HUDEP-2 (cell line): ENCODE measurements at regions not wholly inside any gene's neighbourhood (a gene's known extent, or its start where the extent isn't known, plus 50 kb on each side); places are given as distances from the start of the nearest gene placed in this dataset.

ENCODE experiments used
- DNase-seq, 76 experiments: peaks; one replicate each; lab custom pipeline; 2025; ENCODE audit not compliant: unreplicated experiment in 76 of 76; lab: John Stamatoyannopoulos, UW

DNA sequence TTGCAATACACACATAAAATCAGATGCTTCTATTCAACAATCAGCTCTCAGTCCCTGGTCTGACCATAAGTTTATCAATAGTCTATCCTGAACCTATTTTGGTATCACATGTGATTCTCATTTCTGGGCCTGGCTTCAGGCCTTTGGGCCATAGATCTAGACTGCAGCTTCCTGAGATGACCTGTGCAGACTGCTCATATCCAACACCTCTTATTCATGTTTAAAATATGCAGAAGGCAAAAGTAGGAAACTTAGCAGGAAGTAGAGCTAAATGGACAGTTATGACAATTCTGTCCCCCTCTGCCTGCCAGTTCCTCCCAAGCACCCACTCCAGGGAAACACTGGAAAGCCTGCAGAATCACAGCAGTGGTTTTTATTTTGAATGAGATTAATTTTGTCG is 53.3 kb downstream of the C7orf25 start:
- DNase-seq = no peak

DNA sequence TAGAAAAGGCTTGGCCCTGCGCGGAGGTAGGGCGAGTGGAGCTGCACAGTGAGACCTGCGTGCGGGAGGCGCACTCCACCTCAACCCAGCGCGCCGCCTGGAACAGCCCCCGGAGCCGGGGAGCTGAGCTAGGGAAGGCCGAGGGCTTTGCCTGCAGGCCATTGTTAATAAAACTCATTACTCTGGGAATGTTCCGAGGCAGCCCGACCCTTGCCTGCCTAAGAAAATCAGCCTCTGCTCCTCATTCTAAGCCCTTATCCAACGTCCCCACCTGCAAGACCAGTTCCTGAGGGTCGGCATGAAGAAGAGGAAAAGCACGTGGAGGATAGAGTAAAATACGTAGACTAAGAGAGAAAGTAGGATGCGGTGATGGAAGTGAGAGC is 55.3 kb downstream of the C7orf25 start:
- no peak for DNase-seq

DNA sequence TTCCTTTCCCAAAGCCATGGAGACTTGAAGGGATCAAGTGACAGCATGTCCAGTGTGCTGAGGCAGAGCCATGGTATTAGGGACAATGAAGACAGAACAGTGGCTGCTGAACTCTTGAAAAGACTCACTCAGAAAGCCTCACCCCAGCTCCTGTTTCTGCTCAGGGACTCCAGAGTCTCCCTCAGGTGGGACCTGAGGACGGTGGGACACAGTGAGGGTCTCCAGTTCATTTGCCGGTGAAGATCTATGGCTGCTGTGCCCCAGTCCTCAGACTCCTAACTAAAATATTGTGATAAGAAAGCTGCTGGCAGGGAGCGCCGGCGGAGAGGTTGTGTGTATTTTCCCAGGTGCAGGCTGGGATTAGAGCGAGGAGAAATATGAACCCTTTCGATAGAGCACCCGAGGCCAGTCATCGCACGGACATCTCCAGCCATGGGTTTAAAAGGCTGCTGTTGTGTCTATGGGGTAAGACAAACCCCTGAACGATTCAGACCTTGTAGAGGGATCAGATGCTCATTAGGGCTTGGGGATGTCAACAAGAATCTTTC is 57.2 kb downstream of the C7orf25 start:
- no peak for DNase-seq

DNA sequence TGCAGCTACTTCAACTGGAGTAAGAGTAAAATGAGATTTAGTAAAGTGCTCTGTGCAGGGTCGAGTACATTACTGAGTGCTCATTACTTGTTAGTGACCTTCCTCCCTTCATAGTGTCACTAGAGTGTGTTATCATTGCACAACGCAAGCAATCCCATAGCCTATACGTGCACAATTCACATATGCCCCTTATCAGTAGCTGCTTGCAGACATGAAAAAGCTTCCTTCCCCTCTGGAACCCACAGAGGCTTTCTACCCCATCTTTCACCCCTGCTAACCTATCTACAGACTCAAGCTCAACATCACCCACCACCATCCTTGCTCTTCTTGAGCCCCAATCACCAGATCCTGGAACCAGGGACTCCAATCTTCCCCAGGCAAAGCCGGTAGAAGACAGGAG is 59.3 kb downstream of the C7orf25 start:
- no peak for DNase-seq

DNA sequence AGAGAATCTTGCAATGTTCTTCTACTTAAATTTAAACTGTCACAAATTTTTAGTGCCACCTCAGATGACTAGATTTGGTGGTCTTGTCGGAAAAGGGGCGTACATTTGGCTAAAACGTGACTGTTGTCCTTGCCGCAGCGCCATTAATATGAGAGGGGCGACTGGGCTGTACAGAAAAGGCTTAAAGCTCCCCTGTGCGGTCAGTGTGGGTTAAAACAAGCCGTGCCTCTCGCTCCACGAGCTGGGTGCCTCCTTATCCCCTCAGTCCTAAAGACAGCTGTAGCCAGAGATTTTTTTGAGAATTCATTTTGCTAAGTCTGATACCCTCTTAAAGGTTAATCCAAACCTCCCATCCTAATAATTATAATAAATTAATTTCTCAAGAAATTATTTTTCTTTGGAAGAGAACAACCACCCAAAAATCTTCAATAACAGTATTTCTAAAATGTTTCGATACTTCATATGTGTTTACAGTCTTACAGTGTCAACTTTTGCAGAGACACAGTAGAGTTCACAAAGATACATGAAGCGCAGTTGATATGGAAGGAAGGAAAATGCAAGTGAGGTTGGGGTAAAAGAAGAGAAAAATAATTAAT is 68.6 kb downstream of the C7orf25 start:
- DNase-seq = peak in 27 of 76 experiments; percentile 1 to 44 (median 8)

DNA sequence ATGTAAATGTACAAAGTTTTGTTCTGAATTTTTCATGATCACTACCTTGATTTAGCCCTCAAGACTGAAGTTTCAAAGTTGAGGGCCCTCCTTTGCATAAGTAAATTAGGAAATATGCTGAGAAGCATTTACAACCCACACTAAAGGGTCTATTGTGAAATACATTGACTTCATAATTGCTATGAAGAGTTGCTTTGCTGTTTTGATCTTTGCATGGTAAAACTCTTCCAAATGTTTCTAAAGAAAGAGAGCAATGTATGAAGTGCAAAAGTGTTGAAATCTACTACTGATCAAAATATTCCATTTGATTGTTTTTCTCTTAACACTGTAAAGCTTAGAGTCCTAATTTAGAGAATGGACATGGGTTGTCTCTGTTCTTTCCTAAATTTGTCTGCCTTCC is 77.2 kb downstream of the C7orf25 start:
- no peak for DNase-seq

DNA sequence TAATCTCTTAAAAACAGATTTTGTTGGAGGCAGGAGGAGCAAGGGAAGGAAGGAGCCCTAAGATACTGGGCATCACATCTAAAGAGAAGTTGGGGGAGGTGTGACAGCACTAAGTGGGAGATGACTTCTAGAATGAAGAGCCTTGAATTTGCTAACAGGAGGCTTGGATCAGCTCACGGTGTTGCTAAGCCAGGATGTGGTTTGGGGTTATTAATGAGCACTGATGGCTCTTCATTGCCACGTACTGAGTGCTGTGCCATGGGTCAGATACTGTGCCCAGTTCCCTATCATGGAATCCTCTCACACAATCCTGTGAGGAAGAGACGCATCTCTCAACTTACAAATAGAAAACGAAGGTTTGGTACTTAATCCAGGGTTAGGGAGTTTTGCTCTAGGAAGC is 78.5 kb downstream of the C7orf25 start:
- no peak for DNase-seq

DNA sequence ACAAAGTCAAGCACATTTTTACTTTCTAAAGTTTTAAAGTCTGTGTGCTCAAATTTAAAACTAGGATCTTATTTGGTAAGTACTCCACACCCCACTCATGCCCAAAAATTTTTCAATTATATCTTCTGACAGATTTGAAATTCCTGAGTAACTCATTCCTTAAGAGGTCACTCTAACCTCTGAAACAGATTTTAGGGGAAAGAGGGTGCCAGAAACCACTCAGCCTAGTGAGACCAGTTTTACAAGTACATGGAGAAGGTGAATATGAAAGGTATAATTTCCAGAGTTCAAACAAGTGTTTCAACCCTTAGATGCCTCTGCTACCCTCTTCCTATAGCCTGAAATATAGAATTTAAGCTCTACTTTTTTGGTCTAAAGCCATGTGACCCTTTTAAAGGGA is 79.2 kb downstream of the C7orf25 start:
- DNase-seq = no peak

DNA sequence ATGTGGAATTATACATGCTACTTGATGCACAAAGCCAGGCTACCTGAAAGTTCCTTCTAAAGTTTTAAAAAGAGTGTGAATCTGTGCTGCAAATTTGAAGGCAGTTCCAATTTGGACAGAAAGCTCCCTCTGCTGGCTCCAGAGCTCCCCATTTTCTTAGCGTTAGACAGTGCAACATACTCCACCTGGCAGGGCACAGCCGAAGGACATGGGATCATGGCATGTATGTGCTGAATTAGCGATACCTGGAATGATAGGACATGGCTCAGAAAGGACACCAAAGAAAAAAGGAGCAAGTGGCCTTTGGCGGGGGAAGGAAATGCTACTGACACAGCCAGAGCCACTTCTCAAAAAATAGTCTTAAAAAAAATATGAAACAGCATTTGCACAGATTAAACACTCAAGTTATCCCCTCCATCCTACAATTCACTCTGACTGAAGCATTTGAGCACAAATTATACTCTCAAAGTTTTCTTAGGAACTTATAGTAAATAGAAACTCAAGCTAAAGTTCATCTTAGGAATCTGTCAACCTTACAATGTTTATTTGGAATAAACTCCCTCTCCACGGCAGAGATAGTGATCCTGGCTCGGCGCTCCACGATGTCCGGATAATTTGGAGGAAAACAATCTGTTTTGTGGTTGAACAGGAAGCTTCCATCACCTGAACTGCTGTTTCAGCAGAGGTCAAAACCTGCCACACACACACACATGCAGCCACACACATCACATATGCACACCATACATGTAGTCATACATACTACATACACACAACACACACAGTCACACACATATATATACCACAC is 80.0 kb downstream of the C7orf25 start:
- peak in 2 of 76 experiments; percentile 1 for DNase-seq

DNA sequence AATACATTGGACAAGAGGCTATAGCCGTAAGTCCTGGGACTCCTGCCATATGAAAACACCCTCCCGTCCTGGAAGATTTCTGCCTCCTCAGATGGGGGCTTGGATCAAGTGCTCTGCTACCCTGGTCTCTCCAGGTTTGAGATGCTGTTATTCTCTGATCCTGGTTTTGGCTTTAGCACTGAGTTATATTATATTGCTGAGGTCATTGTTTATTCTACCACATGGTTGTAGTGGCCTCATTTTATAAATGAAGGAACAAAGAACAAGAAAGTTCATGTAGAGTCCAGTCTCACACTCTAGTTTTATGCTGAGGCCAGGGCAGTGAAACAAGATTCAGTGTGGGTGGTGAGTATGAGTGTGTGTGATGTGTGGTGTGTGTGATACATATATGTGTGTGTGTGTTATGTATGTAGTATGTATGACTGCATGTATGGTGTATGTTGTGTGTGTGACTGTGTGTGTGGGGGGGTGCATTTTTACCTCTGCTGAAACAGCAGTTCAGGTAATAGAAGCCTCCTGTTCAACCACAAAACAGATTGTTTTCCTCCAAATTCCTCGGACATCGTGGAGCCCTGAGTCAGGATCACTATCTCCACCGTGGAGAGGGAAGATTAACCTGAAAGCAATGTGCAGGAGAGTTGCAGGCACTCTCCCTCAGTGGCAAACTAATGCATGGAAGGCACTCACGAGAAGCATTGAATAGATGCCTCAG is 80.7 kb downstream of the C7orf25 start:
- no peak for DNase-seq

DNA sequence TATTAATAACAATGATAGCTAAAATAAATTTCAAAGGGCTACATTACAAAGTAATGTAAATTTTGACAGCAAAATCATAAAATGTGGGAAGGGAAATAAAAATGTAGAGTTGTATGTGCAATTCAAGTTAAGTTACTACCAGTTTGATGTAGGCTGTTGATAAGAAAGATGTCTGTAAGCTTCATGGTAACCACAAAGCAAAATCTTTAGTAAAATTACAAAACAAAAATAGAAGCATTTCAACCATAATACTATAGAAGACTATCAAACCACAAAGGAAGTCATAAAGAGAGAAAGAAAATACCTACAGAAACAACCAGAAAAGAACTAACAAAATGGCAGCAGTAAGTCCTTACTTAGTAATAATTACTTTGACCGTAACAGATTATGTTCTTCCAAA is 99.1 kb downstream of the C7orf25 start:
- DNase-seq = no peak

DNA sequence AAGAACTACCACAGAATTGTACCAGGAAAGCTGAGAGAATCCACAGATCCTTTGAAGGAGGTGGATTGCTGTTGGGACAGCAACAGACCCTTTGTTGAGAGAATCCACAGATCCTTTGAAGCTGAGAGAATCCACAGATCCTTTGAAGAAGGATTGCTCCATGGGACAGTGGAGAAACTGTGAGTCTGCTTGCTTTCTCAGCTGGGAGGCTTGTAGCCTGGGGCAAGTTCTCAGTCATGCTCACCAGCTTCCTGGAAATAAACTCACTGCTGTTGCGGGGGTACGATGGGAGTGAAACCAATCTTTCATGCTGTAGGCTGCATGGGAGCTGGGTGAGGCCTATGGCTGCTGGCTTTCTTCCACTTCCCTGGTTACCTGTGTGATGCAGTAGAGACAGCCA is 106.3 kb downstream of the C7orf25 start:
- no peak for DNase-seq

DNA sequence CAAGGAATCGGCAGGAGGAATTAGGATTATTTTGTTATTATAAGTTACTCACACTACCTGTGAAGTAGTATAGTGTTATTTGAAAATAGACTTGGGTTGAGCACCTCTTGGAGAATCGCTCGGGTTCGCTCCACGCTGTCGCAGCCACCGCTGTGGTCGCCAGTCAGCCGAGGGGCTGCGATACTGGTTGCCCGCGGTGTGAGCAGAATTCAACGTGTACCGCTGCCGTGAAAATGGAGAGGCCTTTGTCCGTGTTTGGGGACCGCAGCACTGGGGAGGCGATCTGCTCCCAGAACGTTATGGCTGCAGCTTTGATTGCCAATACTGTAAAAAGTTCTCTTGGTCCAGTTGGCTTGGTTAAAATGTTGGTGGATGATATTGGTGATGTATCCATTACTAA is 117.2 kb downstream of the C7orf25 start:
- DNase-seq = no peak

DNA sequence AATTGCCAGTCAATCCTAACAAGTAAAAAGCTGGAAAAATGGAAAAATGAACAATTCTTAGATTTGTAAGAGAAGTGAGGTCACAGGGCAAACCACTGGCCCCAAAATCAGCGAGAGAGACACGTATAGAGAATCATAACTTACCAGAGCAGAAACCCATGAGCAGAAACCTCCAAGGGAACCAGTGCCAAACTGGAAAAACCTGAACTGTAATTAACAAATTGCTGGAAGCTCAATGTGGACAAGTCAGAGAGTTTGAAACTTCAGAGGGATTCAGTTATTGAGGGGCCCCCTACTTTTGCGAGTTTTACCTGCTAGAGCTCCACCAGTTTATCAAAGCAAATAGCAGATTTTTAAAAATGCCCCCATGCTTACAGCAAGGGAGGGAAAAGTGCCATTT is 119.0 kb downstream of the C7orf25 start:
- DNase-seq = no peak

DNA sequence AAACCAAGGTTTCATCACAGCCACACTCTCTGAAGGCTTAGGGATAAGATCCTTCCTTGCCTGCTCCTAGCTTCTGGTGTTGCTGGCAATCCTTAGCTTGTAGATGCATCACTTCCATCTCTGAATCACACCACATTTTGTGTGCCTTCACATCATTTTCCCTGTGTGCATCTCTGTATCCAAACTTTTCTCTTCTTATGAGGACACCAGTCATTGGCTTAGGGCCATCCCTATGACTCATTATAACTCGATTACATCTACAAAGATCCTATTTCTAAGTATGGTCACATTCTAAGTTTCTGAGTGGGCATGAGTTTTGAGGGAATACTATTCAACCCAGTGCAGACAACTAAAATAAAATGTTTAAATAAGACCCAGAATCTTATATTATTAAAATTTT is 121.7 kb downstream of the C7orf25 start:
- DNase-seq = no peak

DNA sequence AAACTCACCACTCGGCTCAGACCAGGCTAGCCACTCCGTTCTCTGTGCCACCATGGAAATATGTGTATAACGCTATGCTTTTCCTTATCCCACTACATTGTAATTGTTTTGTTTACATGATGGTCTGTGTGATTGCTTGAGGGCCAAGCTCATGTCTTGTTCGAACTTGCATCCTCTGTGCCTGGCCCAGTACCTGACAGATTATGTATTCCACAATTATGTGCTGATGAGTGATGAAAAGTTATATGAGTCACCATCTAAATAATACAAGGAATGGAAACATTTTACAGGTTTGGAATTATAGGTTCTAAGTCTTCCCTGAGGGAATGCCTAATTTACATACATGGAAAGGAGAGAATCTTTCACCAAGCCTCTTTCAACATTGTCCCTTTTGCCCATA is 137.4 kb downstream of the C7orf25 start:
- DNase-seq = no peak

DNA sequence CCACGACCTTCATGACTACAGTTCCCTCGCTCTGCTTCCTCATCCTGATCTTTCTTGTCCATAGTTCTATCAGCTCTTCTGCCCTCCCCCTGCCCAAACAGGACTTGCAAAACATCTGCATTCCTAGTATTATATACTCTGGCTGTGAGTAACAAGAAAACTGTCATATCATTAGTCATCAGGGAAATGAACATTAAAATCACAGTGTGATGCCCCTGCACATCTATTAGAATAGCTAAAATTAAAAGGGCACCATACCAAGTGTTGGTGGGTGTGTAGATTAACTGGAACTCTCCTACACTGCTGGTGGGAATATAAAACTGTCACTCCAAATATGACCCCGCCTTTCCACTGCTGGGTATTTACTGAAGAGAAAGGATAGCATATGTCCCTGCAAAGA is 141.8 kb downstream of the C7orf25 start:
- no peak for DNase-seq

DNA sequence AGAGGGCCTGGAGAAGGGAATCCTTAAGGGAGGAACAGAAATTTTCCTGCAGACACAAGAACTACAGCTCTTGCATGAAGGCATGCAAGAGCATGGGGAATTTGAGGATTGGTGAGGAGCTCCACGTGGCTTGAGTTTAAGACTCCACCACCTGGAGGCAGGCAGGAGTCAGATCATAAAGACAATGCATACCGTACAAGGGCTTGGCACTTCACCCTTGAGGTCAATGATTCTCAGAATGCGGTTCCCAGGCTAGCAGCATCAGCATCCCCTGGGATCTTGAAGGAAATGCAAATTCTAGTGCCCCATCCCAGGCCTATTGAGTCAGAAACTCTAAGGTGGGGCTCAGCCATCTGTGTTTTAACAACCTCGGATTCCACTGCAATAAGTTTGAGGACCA is 143.8 kb downstream of the C7orf25 start:
- DNase-seq = no peak

DNA sequence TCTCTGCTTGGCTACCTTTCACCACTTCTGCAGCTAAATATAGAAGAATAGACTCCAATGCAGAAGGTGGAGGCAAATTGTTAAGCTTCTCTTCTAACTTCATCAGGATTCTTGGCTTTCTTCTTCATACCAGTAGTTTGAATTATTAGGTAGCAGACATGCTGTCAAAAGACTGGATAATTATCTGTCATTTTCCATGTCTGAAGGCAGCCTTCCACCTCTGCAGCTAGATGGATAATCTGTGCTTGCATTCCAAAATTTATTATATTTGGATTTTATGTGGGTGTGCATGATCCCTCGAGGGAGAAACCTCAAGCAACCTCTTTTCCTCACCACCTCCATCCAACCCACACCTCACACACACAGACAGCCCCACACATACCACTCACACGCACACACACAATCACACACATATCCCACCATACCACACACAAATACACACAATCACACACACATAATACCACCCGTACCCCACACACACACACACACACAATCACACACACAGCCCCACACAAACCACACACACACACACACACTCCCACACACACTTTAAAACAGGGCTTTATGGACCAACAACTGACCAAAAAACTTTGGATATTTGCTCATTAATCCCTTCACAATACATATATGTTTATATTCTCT is 145.0 kb downstream of the C7orf25 start:
- no peak for DNase-seq

DNA sequence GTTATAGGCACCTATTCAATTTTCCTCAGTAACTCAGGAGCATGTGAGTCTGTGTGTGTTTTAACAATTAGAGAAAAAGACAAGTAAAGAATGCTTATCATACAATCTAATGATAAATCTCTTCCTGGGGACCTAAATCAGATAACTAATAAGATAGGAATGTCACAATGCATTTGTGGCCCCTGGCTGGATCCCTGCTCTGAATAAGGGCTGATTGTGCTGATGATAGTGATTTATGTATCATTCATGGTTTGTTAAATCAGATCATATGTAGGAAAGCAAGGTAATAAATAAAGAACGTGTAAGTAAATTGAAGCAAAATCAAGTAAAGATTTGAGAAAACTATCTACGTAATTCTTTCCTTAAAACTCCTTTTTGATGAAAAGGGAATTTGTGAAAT is 145.9 kb downstream of the C7orf25 start:
- DNase-seq = no peak

DNA sequence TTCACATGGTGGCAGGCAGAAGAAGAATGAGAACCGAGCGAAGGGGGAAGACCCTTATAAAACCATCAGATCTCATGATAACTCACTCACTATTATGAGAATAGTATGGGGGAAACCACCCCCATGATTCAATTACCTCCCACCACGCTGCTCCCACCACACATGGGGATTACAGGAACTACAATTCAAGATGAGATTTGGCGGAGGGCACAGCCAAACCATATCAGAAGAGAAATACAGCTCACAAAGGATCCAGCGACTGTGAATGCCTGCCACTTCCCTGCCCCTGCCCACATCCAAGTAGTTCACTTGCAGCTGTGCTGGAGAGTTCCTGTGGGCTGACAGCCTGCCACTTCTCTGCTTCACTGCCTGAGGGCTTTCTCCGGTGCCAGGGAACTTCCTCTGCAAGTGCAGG is 148.7 kb downstream of the C7orf25 start:
- DNase-seq = no peak
